NOMO-1 treated with DMSO at 0.1 percent for 48 hours (cell line): ENCODE measurements at regions not wholly inside any gene's neighbourhood (a gene's known extent, or its start where the extent isn't known, plus 50 kb on each side); places are given as distances from the start of the nearest gene placed in this dataset.
"Not testable (repeated sequence)": the region's sequence is repeated elsewhere in the genome, so short reads cannot be mapped to it uniquely, and the experiment has no call there.

Experiments
- DNase-seq: peaks from one replicate; lab custom pipeline; 2025; ENCODE audit not compliant: unreplicated experiment; lab: John Stamatoyannopoulos, UW

DNA sequence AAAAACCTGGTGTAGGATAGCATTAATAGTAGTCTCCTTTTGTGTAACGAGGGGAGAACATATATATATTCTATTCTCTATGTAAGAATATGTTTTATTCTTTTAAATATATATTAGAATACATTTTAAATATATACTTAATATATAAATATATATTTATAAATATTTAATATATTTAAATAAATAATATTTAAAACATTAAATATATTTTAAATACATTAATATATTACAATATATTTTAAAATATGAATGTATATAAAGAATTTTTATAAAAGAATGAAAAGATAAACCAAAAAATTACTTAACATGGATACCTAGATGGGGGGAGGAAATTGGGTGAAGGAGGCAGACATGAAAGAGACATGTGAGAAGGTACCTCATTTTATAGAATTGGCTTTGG lies 53.0 kb upstream of the ZNF831 start:
- no peak for DNase-seq

DNA sequence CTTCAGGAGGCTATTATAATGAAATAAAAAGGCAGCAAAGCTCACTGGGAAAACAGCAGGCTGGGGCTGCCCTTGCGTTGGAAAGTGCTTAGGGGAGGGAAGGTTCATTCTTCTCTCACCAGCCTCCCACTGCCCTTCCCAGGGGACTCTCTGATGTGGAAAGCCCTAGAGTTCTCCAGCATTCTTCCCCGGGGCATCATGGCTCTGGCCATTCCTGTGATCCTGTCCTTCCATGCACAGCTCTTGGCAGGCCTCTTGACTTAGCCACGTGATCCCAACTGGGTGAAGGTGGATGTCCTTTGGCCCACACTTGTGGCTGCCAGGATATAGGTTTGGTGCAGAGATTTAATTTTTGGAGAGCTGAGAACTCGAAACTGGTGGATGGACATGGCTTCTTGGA lies 58.0 kb upstream of the ZNF831 start:
- DNase-seq = no peak

DNA sequence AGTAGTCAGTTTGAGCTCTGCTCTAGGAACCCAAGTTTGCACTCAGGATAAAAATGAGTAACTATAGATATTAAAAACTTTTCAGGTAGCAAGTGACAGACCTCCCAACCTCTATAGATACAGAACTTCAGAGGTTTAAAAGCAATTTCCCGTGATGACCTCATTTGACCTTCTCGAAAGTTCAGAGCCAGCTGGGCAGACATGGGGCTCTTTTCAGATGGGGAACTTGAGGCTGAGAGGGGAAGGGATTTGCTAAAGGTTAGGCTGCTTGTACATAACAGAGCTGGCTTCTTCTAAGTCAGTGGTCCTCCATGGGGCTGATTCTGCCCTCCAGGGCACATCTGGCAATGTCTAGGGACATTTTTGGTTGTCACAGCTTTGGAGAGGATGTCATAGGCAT lies 58.8 kb upstream of the ZNF831 start:
- no peak for DNase-seq

DNA sequence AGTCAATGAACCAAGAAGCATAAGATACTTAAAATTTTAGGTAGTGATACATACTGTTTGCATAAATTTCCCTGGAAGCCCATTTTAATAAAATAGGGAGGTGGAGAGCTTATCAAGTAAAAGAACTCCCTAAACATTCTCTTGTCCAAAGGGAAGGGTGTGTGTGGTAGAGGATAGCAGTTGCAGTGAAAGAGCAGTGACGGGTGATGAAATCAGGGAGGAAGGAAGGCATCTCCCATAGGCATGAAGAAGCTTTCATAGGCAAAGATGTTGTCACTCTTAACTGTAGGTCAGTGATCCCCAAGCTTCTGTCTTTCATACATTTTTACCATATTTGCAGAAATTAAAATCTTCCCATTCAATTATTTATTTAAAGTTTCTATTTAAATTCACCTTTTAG lies 60.0 kb upstream of the ZNF831 start:
- no peak for DNase-seq

DNA sequence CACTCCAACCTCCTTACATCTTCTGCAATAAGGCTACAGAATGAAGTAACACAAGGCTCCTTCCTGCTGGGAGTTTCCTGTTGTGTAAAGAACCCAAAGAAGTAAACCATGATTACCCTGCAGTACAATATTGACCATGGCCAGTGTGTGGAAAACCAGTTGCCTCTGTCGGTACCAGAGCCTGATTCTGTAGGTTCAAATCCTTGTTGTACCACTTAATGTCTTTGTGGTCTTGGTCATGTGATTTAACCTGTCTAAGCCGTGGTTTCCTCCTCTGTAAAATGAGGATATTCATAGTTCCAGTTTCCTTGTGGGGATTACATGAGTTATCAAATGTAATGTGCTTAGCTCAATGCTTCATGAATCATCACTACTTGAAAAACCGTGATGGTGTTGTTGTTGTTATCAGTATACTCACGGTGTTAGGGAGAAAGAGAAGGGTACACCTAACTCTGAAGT lies 60.3 kb upstream of the PRELID3B start:
- DNase-seq = peak; percentile 56

DNA sequence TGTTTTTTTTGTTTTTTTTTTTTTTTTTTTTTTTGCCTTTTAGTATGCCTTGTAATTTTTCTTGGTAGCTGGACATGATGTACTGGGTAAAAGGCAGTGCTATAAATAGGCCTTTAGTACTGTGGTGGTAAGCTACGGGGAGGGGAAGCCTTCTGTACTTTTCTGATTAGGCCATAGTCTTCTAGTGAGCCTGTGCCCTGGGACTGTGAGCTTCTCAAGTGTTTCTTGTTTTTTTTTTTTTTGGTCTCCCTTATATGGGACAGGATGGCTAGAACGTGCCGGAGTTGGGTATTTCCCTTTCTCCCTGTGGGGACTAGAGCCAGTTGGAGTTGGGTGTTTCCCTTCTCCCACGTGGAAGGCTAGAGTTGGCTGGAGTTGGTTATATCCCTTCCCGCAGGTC lies 59.4 kb upstream of the PRELID3B start:
- DNase-seq = no peak

DNA sequence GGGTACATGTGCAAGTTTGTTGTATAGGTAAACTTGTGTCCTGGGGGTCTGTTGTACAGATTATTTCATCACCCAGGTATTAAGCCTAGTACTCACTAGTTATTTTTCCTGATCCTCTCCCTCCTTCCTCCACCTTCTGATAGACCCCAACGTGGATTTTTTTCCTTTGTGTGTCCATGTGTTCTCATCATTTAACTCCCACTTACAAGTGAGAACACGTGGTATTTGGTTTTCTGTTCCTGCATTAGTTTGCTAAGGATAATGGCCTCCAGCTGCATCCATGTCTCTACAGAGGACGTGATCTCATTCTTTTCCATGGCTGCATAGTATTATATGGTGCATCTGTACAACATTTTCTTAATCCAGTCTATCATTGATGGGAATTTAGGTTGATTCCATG lies 57.3 kb upstream of the PRELID3B start:
- not testable (repeated sequence) for DNase-seq

DNA sequence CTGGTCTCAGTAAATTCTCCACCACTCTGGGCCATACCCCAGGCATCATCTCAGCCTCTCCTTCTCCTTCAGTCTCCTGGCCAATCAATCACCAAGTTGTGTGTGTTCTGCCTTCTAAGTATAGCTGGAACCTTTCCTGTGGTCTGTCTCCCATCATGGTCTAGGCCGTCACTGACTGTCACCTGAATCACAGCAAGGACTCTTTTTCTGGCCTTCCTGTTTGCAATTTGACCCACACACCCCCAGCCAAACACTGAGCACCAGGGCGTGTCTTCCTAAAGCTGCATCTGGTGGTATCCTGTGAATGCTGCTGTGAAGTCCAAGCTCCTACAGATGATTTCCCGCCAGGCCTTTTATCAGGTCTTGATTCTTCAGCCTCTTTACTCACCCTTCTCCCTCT lies 52.6 kb upstream of the PRELID3B start:
- DNase-seq = no peak

DNA sequence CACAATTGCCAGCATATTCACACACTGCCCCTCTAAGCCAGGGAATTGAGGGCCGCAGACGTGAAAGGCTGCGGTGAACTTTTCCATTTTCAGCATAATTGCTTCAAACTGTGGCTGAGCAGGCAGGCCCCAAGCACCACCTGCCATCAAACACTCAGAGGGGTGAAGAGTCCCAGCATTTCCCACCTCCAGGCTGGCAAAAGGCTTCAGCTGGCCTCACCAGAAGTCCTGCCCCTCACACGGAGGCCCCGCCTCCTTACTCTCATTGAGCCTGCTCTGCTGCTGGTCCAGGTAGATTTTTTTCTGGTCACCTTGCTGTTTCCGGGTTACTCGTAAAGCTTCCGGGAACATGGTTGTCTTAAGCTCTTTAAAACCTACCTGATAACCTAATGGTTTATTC lies 52.0 kb upstream of the PRELID3B start:
- DNase-seq = no peak
